ENCODE measurements at regions not wholly inside any gene's neighbourhood (a gene's known extent, or its start where the extent isn't known, plus 50 kb on each side); places are given as distances from the start of the nearest gene placed in this dataset.

GRCh38 chr4:56219447-56219846 lies 167.8 kb downstream of the AASDH start:
- H3K4me1 ChIP-seq (replicated peaks in 1 of 4; ENCODE audit: control insufficient read depth in 3 of 4, insufficient read depth in 4 of 4, low read length in 3 of 4) = peaks cover 0 to 5% (median 0%) of the 10 kb centered on the region in 4 experiments; a peak in 2 of 7 replicates
- no peak for DNase-seq (ENCODE audit: low read depth in 1 of 2, low spot score in 2 of 2)
- no peaks in the 10 kb centered on the region; a peak in 1 of 8 replicates for H3K36me3 ChIP-seq (ENCODE audit: control insufficient read depth in 2 of 4, insufficient read depth in 4 of 4, low read length in 3 of 4)
- H3K4me2 ChIP-seq (ENCODE audit: insufficient read depth in 1 of 2, low read depth in 2 of 2, low read length in 2 of 2) = no peak overlapping the region
- no peak overlapping the region for H3K4ac ChIP-seq (replicated peaks; ENCODE audit: insufficient read length, low read depth, low read length)
- CTCF ChIA-PET (ENCODE audit: partially characterized antibody) = interaction anchor here (0.5 kb wide), 1 partner anchor 611 kb away, joined by 3 read pairs; no protein-coding TSS in a partner anchor
- H4K20me1 ChIP-seq (replicated peaks in 1 of 2; ENCODE audit: control insufficient read depth in 1 of 2, insufficient read depth in 2 of 2, low read length in 2 of 2) = no peaks in the 10 kb centered on the region
- no peak overlapping the region for H3K27ac ChIP-seq (ENCODE audit: low read depth, low read length)
- no peak overlapping the region for H4K8ac ChIP-seq (ENCODE audit: extremely low read depth, insufficient read depth, low read length)
- H3K79me1 ChIP-seq (ENCODE audit: low read depth, low read length) = no peaks in the 10 kb centered on the region
- TF ChIP-seq SRF (IDR thresholded peaks at IDR 0.05; ENCODE audit: low read depth, low read length) (no peak), POLR2A (IDR thresholded peaks at IDR 0.05; ENCODE audit: control extremely low read depth in 1 of 2, low read depth in 2 of 2, low read length in 2 of 2) (no peak), POLR2AphosphoS5 (IDR thresholded peaks at IDR 0.05; ENCODE audit: low read depth, low read length) (no peak), KDM1A (IDR thresholded peaks at IDR 0.05; ENCODE audit: borderline replicate concordance, low read length) (no peak), EZH2 (IDR thresholded peaks at IDR 0.05; ENCODE audit: low read depth, low read length, severe bottlenecking) (no peak), BCL11A (IDR thresholded peaks at IDR 0.05; ENCODE audit: low read depth in 2 of 2, low read length in 2 of 2) (no peak), CHD2 (IDR thresholded peaks at IDR 0.05; ENCODE audit: low read length) (no peak)
- H3K23ac ChIP-seq (ENCODE audit: insufficient read length) = no peak overlapping the region
- no peak overlapping the region for H2AFZ ChIP-seq (ENCODE audit: low read length)
- no peaks in the 10 kb centered on the region; the same call in 1 of the 2 replicates for H3K23me2 ChIP-seq (ENCODE audit: low read depth, low read length)
- H2BK15ac ChIP-seq (ENCODE audit: low read length) = no peak overlapping the region
- H3K18ac ChIP-seq (ENCODE audit: extremely low read depth, low read length) = no peak overlapping the region
- no peak overlapping the region for H2BK20ac ChIP-seq (ENCODE audit: low read length)
- no peak overlapping the region for H3K4me3 ChIP-seq (ENCODE audit: extremely low read depth in 1 of 4, insufficient read depth in 2 of 4, low read depth in 3 of 4, low read length in 4 of 4)
- H3K9me3 ChIP-seq (ENCODE audit: insufficient read depth in 2 of 2, low read depth in 1 of 2, low read length in 1 of 2) = no peaks in the 10 kb centered on the region
- H2BK120ac ChIP-seq (replicated peaks; ENCODE audit: low read depth, low read length) = no peak overlapping the region
- no peaks in the 10 kb centered on the region for H3K79me2 ChIP-seq (ENCODE audit: control insufficient read depth in 1 of 2, insufficient read depth in 2 of 2, low read length in 2 of 2)
- H4K5ac ChIP-seq (ENCODE audit: insufficient read length, low read depth, low read length) = no peak overlapping the region
- H3K56ac ChIP-seq (replicated peaks; ENCODE audit: insufficient read length, low read depth, low read length) = no peak overlapping the region
- no peak overlapping the region for H2BK5ac ChIP-seq (ENCODE audit: low read depth, low read length)
- H3K27me3 ChIP-seq (replicated peaks in 1 of 4; ENCODE audit: control insufficient read depth in 3 of 4, extremely low read depth in 1 of 4, insufficient read depth in 3 of 4, low read length in 3 of 4) = no peaks in the 10 kb centered on the region
- no peak for FAIRE-seq
- no peak overlapping the region for H3K9ac ChIP-seq (replicated peaks in 1 of 4; ENCODE audit: extremely low read depth in 1 of 4, low read depth in 3 of 4, low read length in 3 of 4)
- no peak overlapping the region for H4K91ac ChIP-seq (replicated peaks; ENCODE audit: insufficient read length, low read length)
- no peak overlapping the region for H3K14ac ChIP-seq (ENCODE audit: insufficient read length)
- no peak overlapping the region for H2AK5ac ChIP-seq (ENCODE audit: low read depth, low read length)
- POLR2A ChIA-PET (ENCODE audit: partially characterized antibody) = interaction anchor here (0.6 kb wide), 1 partner anchor 552 kb away, joined by 3 read pairs; no protein-coding TSS in a partner anchor
- 89% methylated on average over 3 of the region's 3 CpGs; no CpG with 5 or more reads in 1 of the 2 experiments for WGBS, 2 experiments (ENCODE audit: extremely low coverage in 1 of 2, insufficient coverage in 1 of 2, insufficient read length in 1 of 2, insufficient replicate concordance in 2 of 2, low coverage in 1 of 2, low lambda C conversion rate in 2 of 2, missing lambda C conversion rate in 1 of 2)
- H2BK12ac ChIP-seq (ENCODE audit: low read depth, low read length) = no peak overlapping the region
